ENCODE measurements at regions not wholly inside any gene's neighbourhood (a gene's known extent, or its start where the extent isn't known, plus 50 kb on each side); places are given as distances from the start of the nearest gene placed in this dataset.

- TF ChIP-seq POLR2AphosphoS5 (IDR thresholded peaks at IDR 0.05; ENCODE audit: low read depth, low read length) = no peak
- TF ChIP-seq POLR2A (IDR thresholded peaks at IDR 0.05; ENCODE audit: low read depth, low read length) = no peak
- no peak for TF ChIP-seq TAF1 (IDR thresholded peaks at IDR 0.05; ENCODE audit: borderline replicate concordance, low read depth, low read length)
Measured at GRCh38 chr5:144671066-144671465, 500.4 kb downstream of the KCTD16 start.
